Heart left ventricle (tissue), 13 donors: ENCODE measurements at regions not wholly inside any gene's neighbourhood (a gene's known extent, or its start where the extent isn't known, plus 50 kb on each side); places are given as distances from the start of the nearest gene placed in this dataset.

Experiments
- POLR2A ChIP-seq, 2 donors: fragments of 450-650 bp; IDR thresholded peaks; one replicate each; pipeline ENCODE4 v1.6.1; 2017; ENCODE audit warnings: antibody characterized with exemption in 2 of 2, mild to moderate bottlenecking in 2 of 2, moderate library complexity in 2 of 2
- TF ChIP-seq, protein P1 (sequence below), 12 donors: fragments of 200-600 bp; sonication (generic) in 4 of 12; IDR thresholded peaks; one replicate each; pipeline versions ENCODE4 v1.5.0 to v1.8.0; 2018 to 2022; ENCODE audit warnings: antibody characterized with exemption in 12 of 12, mild to moderate bottlenecking in 5 of 12
- donor health status: ischemic (EF 13 %, LVEDD 7.1; RV severe dilation, severe dysfunction).
- donor health status: DM: no; HTN: yes; CAD: no.
- donor health status: DM: no; HTN: no; CAD: no.
- donor health status: ischemic (EF 25% LVEDD 6.9; RV normal size, moderate dysfunction).
- donor health status: ischemic (EF 25% LVEDD 5.7; RV mildly dilated, moderate dysfunction).
- donor health status: ischemic (EF 35%, LVEDD 5.7; RV mildly dilated, moderate dysfunction).
- donor health status: nonischemic (EF 11% LVEDD 7.7; RV severe dilation, severe dysfunction).
- donor health status: DM: yes; HTN: yes; CAD: no.
- donor health status: PGD.
- donor health status: ischemic (EF 29% LVEDD 5.4; RV normal size, mild dysfunction).
- donor health status: nonischemic (EF 23%, LVEDD 6.1; RV moderate dilation, normal function).

DNA sequence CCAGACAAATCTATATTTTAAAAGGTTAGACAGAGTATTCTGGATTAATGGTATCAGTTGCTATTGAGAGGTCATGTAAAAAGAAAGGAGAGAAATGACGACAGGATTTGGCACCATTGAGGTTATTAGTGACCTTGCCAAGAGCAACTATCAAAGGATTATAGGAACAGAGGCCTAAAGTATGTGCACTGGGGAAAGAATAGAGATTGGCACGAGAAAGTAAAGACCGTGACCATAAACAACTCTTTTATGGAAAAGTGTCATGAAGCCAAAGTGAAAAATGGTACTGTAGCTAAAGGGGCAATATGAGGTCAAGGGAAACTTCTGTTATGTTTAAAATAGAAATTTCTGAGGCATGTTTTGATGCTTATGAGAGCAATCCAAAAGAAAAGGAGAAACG, 115.2 kb upstream of the KIF2B start:
- TF ChIP-seq, protein P1, sequence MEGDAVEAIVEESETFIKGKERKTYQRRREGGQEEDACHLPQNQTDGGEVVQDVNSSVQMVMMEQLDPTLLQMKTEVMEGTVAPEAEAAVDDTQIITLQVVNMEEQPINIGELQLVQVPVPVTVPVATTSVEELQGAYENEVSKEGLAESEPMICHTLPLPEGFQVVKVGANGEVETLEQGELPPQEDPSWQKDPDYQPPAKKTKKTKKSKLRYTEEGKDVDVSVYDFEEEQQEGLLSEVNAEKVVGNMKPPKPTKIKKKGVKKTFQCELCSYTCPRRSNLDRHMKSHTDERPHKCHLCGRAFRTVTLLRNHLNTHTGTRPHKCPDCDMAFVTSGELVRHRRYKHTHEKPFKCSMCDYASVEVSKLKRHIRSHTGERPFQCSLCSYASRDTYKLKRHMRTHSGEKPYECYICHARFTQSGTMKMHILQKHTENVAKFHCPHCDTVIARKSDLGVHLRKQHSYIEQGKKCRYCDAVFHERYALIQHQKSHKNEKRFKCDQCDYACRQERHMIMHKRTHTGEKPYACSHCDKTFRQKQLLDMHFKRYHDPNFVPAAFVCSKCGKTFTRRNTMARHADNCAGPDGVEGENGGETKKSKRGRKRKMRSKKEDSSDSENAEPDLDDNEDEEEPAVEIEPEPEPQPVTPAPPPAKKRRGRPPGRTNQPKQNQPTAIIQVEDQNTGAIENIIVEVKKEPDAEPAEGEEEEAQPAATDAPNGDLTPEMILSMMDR (IDR thresholded peaks at IDR 0.05) = no peak
- TF ChIP-seq POLR2A (IDR thresholded peaks at IDR 0.05) = no peak
